Spleen (tissue), 7 donors: ENCODE measurements at regions not wholly inside any gene's neighbourhood (a gene's known extent, or its start where the extent isn't known, plus 50 kb on each side); places are given as distances from the start of the nearest gene placed in this dataset.

Experiments used
- POLR2A ChIP-seq, 3 donors: fragments of 450-650 bp; IDR thresholded peaks; one replicate each; pipeline ENCODE4 v1.5.1; 2017; ENCODE audit warnings: antibody characterized with exemption in 3 of 3, mild to moderate bottlenecking in 1 of 3
- POLR2AphosphoS5 ChIP-seq, 3 donors: sonication (generic); formaldehyde crosslinking; IDR thresholded peaks; one replicate each; pipeline ENCODE4 v1.5.1; 2017; ENCODE audit warnings: antibody characterized with exemption in 3 of 3
- TF ChIP-seq, protein P1 (sequence below), 11 experiments: fragments of 200-600 bp in 7 of 11; fragments of 450-650 bp in 4 of 11; sonication (generic) in 4 of 11; IDR thresholded peaks in 8 of 11; conservative IDR thresholded peaks in 3 of 11; 1 replicate in 7 of 11; 2 replicates in 4 of 11; pipeline versions ENCODE4 v1.4.0 to v1.8.0; 2016 to 2021; ENCODE audit warnings: antibody characterized with exemption in 11 of 11, inconsistent platforms in 4 of 11, mild to moderate bottlenecking in 1 of 11
- donor health status: DM: no; HTN: no; CAD: no; lungs with moderate emphysema.
- donor health status: DM: no; HTN: no; CAD: no.
- donor health status: DM: no; HTN: no; CAD: no.

DNA sequence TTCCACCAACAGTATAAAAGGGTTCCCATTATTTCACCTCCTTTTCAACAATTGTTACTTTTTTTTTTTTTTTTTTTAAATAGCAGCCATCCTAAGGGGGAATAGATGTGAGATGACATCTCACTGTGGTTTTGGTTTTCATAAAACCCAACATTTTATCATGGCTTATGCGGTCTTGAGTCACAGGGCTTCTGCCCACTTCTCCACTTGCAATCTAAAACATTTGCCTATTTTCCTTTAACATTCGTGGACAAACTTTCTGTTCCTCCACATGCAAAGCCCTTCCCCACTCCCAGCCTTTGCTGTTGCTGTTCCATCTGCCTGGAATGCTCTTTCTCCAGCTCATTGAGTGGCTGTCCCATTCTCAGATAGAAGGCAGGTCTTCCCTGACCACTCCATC lies 239.7 kb upstream of the KCNK2 start:
- no peak for TF ChIP-seq POLR2A (IDR thresholded peaks at IDR 0.05)
- TF ChIP-seq, protein P1, sequence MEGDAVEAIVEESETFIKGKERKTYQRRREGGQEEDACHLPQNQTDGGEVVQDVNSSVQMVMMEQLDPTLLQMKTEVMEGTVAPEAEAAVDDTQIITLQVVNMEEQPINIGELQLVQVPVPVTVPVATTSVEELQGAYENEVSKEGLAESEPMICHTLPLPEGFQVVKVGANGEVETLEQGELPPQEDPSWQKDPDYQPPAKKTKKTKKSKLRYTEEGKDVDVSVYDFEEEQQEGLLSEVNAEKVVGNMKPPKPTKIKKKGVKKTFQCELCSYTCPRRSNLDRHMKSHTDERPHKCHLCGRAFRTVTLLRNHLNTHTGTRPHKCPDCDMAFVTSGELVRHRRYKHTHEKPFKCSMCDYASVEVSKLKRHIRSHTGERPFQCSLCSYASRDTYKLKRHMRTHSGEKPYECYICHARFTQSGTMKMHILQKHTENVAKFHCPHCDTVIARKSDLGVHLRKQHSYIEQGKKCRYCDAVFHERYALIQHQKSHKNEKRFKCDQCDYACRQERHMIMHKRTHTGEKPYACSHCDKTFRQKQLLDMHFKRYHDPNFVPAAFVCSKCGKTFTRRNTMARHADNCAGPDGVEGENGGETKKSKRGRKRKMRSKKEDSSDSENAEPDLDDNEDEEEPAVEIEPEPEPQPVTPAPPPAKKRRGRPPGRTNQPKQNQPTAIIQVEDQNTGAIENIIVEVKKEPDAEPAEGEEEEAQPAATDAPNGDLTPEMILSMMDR (IDR thresholded peaks at IDR 0.05 in 8 of 11, conservative IDR thresholded peaks at IDR 0.05 in 3 of 11): no peak
- no peak for TF ChIP-seq POLR2AphosphoS5 (IDR thresholded peaks at IDR 0.05)
